Suppressor macrophage treated with lipopolysaccharide for 4 hours (primary cell): ENCODE measurements at regions not wholly inside any gene's neighbourhood (a gene's known extent, or its start where the extent isn't known, plus 50 kb on each side); places are given as distances from the start of the nearest gene placed in this dataset.

Experiments
- DNase-seq: peaks from one replicate; pipeline ENCODE4 v3.0.0-alpha.2; 2020

GRCh38 chr3:64988188-64988587 lies 300.4 kb upstream of the ADAMTS9 start:
- DNase-seq = no peak

DNA sequence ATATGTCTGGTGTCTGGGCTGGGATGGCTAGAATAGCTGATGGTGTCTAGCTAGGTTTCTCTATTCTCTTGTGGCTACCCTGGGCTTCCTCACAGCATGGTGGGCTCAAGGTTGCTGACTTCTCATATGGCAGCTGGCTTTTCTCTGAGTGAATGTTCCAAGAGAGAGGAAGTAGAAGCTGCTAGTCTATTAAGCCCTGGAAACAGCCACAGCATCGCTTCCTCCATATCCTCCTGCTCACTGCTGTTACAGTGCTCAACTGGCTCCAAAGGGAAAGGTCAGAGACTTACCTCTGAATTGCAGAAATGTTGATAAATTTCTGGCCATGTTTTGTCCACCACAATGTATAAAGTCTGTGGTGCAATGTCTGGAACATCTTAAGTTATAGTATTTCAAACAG lies 299.9 kb upstream of the ADAMTS9 start:
- no peak for DNase-seq

GRCh38 chr3:64985072-64985471 lies 297.3 kb upstream of the ADAMTS9 start:
- no peak for DNase-seq

DNA sequence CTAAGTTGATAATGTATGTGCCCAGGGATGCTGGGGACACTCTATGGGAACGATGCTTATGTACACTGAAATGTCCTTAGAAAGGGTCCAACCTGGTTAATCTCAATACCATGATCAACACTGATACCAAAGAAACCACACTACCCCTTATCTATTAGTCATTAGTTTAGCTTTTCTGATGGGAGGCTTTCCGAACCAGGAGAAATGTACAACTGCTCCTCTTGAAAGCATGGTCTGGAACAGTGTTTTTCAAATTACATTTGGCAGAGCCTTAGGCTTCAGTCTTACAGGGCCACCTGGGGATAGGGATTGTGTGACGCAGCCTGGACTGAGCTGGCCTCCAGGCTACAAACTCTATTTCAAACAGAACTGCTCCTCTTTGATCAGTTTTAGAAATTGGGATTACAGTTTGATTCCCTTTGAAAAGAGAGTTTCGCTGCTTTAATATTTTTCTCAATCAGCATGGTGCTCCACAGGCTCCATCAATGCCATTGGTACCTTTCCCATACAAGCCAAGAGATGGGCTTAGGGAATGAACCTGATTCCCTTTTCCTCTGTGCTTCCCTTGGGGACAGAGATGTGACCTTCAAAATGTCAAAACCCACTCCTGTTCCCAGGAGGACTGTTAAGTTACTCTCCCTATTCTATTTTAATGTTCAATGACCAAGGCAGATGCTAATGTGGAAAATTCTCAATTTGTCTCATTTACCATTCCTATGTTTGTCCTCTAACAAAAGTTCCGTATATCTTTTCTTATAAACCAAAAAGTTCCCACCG lies 296.0 kb upstream of the ADAMTS9 start:
- no peak for DNase-seq

DNA sequence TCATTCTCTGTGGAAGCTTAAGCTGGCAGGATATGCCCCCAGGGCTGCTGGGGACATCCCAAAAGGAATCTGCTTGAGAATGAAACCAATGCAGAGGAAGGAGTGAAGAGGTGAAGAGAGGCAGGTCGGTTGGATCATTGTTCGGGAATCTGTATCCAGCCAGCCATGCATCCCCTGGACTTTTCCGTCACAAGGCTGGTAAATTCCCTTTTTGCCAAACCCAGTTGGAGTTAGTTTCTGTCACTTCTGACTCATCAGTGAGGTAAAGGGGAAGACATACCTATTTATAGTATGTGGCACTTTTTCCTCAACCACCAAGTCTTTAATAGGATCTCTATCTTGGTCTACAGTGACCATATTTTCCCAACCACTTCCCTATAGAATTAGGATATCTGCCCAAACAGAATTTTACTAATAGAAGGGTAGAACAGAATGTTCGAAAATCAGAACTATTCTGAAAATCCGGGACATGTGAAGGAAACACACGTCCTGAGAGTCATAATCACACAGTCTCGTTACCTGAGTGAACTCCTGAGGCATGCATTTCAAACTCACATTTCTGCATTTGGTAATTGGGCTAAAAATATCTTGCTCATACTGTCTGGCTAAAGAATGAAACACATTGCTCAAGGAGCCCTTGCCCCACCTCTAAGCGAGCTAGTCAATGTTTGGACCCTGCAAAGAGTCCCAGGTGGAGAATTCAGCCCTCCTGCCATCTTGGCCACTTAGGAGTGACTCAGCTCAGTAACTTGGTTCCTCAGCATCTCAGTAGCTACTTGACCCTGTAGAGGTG lies 289.7 kb upstream of the ADAMTS9 start:
- no peak for DNase-seq

DNA sequence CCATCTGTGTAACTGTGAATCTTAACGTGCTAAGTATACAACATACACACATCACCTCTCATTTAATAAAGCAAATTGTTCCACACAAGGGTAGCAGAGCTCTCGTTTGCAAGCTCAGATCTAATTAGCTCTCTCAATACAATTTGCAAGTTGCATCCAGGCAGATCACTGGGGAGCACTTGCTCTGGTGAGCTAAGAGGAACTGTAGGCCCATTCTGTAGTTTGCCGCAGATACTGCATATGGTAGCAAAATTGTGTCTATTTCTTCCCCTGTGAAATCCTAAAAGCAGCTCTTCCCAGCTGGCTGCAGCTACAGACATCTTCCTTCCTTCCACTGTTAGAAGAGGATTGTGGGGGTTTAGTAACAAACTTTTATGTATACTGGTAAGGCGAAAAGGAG lies 288.7 kb upstream of the ADAMTS9 start:
- no peak for DNase-seq

DNA sequence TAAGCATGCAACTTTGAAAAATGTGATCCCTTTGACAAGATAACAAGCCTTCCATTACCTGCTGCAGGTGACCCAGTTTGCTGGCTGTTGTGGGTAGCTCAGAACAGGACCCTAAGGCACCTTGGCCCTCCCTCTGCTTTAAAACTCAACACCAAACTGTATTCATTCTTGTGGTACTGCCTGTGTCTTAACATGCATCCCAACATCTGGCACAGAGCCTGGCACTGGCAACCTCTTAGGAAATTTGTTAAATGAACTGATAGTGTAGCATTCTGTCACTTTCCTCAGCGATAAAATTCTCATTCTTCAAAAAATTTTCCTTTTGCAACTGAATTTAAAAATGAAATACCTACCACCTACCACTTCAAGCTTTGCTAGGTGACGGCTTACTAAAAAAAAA lies 287.3 kb upstream of the ADAMTS9 start:
- no peak for DNase-seq

DNA sequence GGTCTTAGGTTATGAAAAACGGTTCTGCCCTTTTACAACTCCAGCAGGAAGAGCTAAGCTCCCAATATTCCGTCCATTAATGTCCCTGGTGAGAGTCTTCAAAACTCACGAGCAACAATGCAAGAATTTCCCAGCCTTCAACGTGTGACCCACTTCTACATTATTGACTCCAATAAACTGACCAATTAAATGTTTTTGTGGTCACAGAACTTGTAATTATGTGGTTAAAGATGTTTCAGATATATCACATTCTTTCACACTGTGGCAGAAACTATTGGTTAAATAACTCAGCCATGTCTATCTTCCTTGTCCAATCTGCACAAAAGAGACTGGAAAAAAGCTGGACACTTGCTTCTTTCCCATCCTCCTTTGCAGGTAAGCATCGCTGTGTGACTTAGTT lies 286.6 kb upstream of the ADAMTS9 start:
- no peak for DNase-seq

- peak; percentile 20 for DNase-seq
Measured at GRCh38 chr3:64972793-64973192, 285.0 kb upstream of the ADAMTS9 start.

DNA sequence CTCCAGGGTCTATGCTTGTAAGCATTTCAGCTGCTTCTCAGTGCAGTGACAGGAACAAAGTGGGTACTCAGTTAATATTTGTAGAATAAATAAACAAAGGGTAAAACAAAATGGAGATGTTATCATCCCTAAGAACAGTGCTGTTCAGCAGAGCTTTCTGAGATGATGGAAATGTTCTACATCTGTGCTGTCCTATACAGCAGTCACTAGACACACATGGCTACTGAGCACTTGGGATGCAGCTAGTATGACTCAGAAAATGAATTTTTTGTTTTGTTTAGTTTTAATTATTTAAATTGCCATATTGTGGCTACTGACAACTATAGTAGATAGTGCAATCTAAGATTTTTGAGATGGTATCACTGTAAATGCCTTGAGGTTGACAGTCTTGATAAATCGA lies 283.8 kb upstream of the ADAMTS9 start:
- DNase-seq = no peak

GRCh38 chr3:64970634-64971033 lies 282.8 kb upstream of the ADAMTS9 start:
- DNase-seq = no peak

GRCh38 chr3:64961301-64961700 lies 273.5 kb upstream of the ADAMTS9 start:
- no peak for DNase-seq

- no peak for DNase-seq
Measured at GRCh38 chr3:64958199-64958843, 270.5 kb upstream of the ADAMTS9 start.

- no peak for DNase-seq
Measured at GRCh38 chr3:64957408-64958198, 269.8 kb upstream of the ADAMTS9 start.

DNA sequence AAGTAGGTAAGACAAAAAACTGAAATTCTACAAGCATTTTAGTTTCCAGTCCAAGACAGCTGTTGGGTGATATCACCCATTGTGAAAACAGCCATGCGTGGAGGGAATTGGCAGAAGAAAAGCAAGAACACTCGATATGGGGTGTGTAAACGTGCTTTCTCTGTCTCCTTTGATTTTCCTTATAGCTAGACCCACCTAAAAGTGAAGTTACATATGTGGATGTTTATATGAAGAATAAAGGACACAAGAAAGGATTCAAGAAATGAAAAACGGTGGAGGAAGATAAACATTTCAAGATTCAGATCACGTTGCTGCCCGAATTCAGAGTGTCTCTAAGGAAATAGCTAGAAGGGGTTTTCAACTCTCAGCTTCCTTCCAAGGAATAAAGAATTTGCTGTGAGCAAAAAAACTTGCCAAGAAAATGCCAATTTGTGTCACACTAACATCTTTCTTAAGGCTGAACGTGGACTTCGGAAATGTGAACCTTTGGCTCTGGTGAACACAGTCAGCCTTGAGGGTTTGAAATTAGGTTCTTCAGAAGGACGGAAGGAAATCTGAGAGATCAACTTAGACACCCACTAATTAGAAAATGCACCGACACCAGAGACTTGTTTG lies 269.0 kb upstream of the ADAMTS9 start:
- no peak for DNase-seq

GRCh38 chr3:64954995-64955636 lies 267.3 kb upstream of the ADAMTS9 start:
- DNase-seq = no peak

GRCh38 chr3:64945171-64945729 lies 257.4 kb upstream of the ADAMTS9 start:
- DNase-seq = no peak

GRCh38 chr3:64943866-64944265 lies 256.1 kb upstream of the ADAMTS9 start:
- no peak for DNase-seq

GRCh38 chr3:64940596-64941348 lies 253.0 kb upstream of the ADAMTS9 start:
- DNase-seq = no peak

DNA sequence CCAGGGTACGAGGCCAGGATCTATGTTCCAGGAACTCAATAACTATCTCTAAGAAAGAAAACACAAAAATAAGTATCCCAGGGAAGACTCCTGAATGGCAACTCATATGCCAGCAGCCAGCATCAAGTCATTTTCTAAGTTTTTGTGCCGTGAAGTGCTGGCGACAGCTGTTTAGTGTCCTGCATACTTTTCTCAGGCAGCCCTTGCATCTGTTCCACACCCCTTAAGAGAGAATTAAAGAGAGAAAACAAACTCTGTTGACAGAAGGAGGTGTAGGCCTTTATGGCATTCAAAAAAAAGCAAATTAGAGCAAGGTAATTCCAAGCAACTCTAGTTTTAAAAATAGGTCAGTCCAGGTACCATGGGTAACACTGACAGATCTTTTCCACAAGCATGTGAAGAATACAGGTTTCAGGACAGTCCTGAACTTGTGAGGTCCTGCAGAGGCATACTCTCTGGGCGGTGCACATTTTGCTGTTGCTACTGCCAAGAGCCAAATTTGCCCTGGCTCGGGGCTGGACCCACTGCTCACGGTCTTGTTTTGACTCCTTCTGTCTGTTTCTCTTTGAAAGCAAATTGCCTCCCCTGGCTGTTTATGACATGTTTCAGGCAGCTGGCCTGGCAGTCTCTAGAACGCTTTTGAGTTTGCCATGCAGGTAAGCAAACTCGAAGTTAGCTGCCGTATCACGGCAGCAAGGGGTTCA lies 252.1 kb upstream of the ADAMTS9 start:
- no peak for DNase-seq
